GM18861 (cell line): ENCODE measurements at regions not wholly inside any gene's neighbourhood (a gene's known extent, or its start where the extent isn't known, plus 50 kb on each side); places are given as distances from the start of the nearest gene placed in this dataset.

Source experiments
- ATAC-seq: cut with Tn5 transposase; IDR thresholded peaks from one replicate; pipeline ENCODE4 v1.9.1; 2021; ENCODE audit not compliant: unreplicated experiment

DNA sequence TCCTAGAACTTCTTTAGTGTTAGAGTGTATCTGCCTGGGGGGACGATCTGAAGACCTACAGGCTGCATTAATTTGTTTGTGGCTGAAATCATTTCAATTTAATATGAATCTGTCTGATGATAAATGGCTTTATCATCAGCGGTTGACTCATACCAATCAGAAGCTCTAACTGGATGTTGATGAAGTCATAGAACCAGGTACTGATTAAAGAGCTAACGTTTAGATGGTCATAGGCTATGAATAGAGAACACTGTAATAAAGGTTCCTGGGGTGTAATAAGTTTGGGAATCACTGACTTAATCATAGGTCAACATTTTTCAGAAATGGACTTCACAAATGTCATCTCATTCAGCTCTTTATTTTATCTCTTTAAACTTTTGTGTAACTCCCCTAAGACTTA is 329.9 kb downstream of the MSX2 start:
- no peak for ATAC-seq

GRCh38 chr5:175052351-175052750 is 328.0 kb downstream of the MSX2 start:
- no peak for ATAC-seq

DNA sequence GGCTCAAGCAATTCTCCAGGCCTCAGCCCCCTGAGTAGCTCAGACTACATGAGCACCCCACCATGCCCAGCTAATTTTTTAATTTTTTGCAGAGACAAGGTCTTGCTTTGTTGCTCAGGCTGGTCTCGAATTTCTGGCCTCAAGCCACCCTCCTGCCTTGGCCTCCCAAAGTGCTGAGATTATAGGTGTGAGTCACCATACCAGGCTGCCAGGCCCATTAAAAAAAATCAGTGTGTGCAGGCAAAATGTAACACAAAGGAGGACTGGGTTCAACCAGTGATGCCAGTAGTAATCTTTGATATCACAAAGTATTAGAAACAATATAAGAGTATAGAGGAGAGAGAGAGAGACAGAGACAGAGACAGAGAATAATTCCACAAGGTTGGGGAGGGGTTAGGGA is 322.7 kb downstream of the MSX2 start:
- ATAC-seq, result no peak

DNA sequence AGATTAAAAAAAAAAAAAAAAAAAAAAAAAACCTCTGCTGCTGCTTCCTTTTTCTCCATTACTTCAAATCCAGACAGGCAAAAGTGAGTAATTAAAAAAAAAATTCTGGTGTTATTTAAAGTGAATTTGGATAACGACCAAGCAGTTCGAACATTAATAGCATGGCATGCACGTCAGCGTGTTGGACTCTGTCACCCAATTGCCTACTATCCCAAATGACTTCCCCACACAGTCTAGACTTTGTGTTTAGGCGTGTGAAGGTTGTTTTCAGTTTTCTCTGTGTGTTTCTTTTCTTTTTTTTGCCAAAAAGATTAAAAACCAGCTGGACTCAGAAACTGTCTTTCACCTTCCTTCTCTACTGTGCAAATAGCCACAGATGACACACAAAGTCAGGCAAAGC is 321.4 kb downstream of the MSX2 start:
- no peak for ATAC-seq

GRCh38 chr5:175037820-175038219 is 313.4 kb downstream of the MSX2 start:
- ATAC-seq, result no peak

- ATAC-seq, result no peak
Observed at GRCh38 chr5:175035882-175036533, 311.6 kb downstream of the MSX2 start.

GRCh38 chr5:175034924-175035323 is 310.5 kb downstream of the MSX2 start:
- ATAC-seq, result no peak

GRCh38 chr5:175032741-175033151 is 308.4 kb downstream of the MSX2 start:
- ATAC-seq, result no peak

DNA sequence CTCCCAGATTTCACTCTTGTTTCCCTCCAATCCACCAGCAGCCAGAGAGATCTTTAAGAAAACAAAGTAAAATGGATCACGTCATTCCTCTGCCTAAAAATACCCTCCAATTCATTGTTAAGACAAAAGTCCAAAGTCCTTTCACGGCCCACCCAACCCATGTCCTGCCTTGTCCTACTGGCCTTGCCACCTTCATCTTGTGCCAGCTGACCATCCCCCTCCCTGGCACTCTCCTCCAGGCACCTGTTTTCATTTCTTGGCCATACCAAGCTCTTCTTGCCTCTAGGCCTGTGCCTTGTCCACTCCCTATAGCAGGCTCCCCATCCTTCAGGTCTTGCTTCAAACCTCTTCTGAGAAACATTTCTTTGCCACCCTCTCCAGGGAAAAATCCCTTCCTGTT is 307.6 kb downstream of the MSX2 start:
- no peak for ATAC-seq

- ATAC-seq, result no peak
Observed at GRCh38 chr5:175027390-175027789, 303.0 kb downstream of the MSX2 start.

DNA sequence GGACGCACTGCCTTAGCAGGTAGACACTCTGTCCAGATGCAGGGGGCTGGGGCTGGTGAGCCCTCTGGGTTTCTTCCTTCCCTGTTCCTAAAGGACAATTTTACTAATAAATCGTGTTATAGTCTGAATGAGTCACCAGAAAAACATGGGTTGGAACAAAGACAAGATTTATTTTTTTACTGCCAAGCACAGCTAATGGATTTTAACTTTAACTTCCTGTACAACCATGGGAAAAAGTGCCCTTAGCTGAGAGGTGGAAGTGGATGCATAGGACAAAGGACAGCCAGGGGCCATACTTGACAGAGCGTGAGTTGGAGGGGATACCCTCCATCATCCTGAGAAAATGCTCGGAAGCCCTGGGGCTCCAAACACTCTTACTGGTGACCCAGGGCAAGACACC is 300.7 kb downstream of the MSX2 start:
- no peak for ATAC-seq

GRCh38 chr5:175021841-175022625 is 297.7 kb downstream of the MSX2 start:
- ATAC-seq, result no peak

DNA sequence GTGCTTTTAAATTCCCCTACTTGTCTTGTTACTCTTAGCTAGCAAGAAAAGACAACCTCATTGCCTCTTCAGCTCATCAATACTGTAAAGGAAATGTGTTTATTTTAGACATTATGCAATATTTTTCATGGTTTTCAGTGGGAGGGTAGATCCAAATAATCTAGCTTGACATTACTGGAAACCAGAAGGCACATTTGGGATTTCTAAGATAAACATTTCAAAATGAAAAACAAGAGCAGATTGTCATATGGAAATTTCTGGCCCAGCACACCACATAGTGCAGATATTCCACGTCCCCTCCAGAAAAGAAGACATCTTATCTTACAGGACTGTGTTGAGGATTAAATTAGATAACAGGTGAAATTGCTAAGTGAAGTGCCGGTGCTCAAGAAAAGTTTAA is 296.9 kb downstream of the MSX2 start:
- no peak for ATAC-seq

- no peak for ATAC-seq
Observed at GRCh38 chr5:175015028-175015685, 290.8 kb downstream of the MSX2 start.

DNA sequence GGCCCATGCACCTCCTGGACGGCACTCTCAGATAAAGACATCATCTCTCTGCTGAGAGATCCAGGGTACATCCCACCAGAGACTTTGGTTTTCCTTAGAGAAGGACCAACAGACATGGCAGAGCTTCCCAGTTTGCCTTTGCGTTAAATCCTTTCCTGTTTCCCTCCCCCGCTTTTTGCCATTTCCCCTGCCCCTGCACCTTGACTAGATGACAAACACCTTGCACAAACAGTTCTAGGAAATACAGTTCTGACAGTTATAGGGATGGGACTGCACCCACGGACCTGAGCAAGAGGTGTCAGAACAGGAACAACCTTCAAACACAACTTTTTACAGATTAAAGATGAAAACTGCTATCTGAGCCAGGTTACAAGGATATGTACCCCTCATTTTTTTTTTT is 288.9 kb downstream of the MSX2 start:
- no peak for ATAC-seq

DNA sequence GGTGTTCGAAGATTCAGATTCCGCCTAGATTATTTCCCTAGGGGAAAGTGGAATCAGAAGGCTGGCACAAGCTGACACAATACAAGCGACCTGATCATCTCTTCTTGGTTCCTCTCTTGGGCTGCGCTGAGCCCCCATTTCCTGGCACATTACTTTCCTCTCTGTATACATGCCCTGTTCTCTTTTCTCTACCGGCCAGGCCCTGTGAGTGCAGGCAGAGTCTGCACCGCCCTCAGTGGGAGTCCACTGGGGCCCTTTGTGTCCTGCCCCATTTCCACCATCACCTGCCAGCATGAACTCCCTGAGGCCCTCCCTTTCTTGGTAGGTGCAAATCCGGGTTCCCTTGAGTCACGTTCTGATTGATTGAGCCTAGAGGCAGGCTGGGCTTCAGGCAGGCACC is 287.9 kb downstream of the MSX2 start:
- no peak for ATAC-seq

DNA sequence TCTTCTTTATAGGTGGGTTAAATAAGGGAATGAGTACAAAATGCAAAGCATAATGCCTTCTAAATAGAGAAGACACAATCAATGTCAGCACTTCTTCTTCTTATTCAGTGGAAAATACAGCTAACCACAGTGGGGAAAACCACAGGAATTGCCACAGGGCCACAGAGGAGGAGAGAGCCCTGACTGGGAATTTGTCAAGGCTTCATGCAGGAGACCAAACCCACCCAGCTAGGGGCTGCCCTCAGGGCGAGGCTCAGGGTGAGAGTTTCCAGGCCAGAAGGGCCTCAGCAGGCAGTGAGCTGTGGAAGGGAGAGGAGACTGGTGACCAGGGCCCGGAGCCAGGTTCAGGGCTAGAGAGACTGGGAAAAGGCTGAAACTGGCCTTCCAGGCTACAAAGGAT is 279.1 kb downstream of the MSX2 start:
- ATAC-seq, result no peak

DNA sequence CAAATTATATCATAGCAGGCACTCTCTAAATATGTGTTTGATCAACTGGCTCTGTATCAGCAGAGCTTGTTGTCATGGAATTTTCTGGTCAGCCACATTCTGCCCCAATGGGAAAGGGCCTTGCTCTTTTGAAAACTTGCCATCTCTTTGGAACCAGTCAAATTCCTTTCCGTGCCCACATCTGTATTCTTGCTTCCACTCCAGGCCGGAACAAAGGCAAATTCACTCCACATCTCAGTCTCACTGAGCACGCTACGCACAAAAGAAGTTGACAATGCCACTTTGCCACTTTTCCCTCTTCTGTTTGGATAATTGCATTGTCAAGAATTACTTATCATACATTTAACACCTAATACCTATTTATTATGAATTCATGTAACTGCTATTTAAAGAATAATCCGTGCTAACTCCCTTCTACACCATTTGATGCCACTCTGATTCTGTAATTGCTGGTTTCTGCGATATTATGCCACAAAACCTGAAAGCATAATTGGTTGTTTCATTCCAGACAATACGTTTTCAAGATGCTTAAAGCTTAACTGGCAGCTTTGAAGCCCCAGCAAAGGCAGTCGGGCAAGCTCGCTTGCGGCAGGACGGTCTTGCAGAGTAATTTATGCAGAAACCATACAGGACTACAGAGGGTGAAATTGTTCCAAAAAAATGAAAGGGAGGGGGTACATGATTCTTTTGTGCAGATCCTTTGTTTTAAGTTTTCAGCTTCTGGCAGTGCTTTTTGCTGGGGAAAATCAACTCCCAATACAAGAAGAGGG is 277.7 kb downstream of the MSX2 start:
- no peak for ATAC-seq

GRCh38 chr5:175001311-175001710 is 276.9 kb downstream of the MSX2 start:
- no peak for ATAC-seq

DNA sequence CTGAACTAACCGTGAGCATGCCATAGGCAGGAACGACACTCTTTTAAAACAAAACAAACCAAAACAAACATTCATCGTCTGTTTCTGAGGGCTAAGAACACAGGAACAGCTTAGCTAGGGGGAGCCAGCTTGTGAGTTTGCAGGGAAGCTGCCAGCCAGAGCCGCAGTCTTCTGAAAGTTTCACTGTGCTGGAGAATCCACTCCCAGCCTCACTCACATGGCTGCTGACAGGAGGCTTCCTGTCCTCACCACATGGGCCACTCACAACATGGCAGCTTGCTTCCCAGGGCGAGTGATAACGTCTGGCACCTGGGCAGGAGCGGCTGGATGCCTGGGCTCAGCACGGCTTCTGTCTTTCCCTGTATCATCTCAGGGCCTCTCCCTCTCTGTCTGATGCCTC is 275.2 kb downstream of the MSX2 start:
- ATAC-seq, result no peak

- no peak for ATAC-seq
Observed at GRCh38 chr5:174998131-174998730, 273.8 kb downstream of the MSX2 start.
